ENCODE measurements at regions not wholly inside any gene's neighbourhood (a gene's known extent, or its start where the extent isn't known, plus 50 kb on each side); places are given as distances from the start of the nearest gene placed in this dataset.

- ATAC-seq = no peak
- WGBS, 2 donors = 69 to 71% methylated on average over 2 of the region's 2 CpGs
- DNase-seq = no peak
- Histone ChIP-seq H3K27me3 (no peaks in the 10 kb centered on the region), H3K4me1 (no peaks in the 10 kb centered on the region), H3K36me3 (replicated peaks in 1 of 2; ENCODE audit: insufficient read depth in 1 of 2, low read depth in 2 of 2) (no peaks in the 10 kb centered on the region), H3K9me3 (no peaks in the 10 kb centered on the region), H3K27ac (no peak overlapping the region), H3K4me3 (no peak overlapping the region)
- no peak for TF ChIP-seq POLR2A (IDR thresholded peaks at IDR 0.05)
- no peak for TF ChIP-seq CTCF (IDR thresholded peaks at IDR 0.05)
- intact Hi-C loops (cut with DNase I) = no loop called here
Observed at GRCh38 chr2:66761826-66762225, 326.9 kb downstream of the MEIS1 start.

GRCh38 chr2:66762761-66763160 is 327.8 kb downstream of the MEIS1 start:
- TF ChIP-seq POLR2A (IDR thresholded peaks at IDR 0.05) (no peak), CTCF (IDR thresholded peaks at IDR 0.05) (no peak)
- Histone ChIP-seq H3K36me3 (replicated peaks in 1 of 2; ENCODE audit: insufficient read depth in 1 of 2, low read depth in 2 of 2) (no peaks in the 10 kb centered on the region), H3K4me1 (no peaks in the 10 kb centered on the region), H3K27me3 (no peaks in the 10 kb centered on the region), H3K4me3 (no peak overlapping the region), H3K27ac (no peak overlapping the region), H3K9me3 (no peaks in the 10 kb centered on the region)
- ATAC-seq = no peak
- WGBS, 2 donors = 92 to 94% methylated on average over 25 of the region's 25 CpGs
- intact Hi-C loops (cut with DNase I) = no loop called here
- DNase-seq = no peak

- 91 to 99% methylated on average over 3 of the region's 3 CpGs for WGBS, 2 donors
- intact Hi-C loops (cut with DNase I) = no loop called here
- Histone ChIP-seq H3K9me3 (no peaks in the 10 kb centered on the region), H3K4me1 (no peaks in the 10 kb centered on the region), H3K27ac (no peak overlapping the region), H3K27me3 (no peaks in the 10 kb centered on the region), H3K36me3 (replicated peaks in 1 of 2; ENCODE audit: insufficient read depth in 1 of 2, low read depth in 2 of 2) (no peaks in the 10 kb centered on the region), H3K4me3 (no peak overlapping the region)
- TF ChIP-seq POLR2A (IDR thresholded peaks at IDR 0.05) = no peak
- TF ChIP-seq CTCF (IDR thresholded peaks at IDR 0.05) = no peak
- DNase-seq (no peak), ATAC-seq (no peak)
Observed at GRCh38 chr2:66766582-66766981, 331.7 kb downstream of the MEIS1 start.

- intact Hi-C loops (cut with DNase I) = no loop called here
- 87 to 92% methylated on average over 1 of the region's 1 CpG for WGBS, 2 donors
- no peaks in the 10 kb centered on the region for H3K4me1 ChIP-seq
- ATAC-seq (no peak), DNase-seq (no peak)
- H3K4me3 ChIP-seq = no peak overlapping the region
- TF ChIP-seq POLR2A (IDR thresholded peaks at IDR 0.05) (no peak), CTCF (IDR thresholded peaks at IDR 0.05) (no peak)
- H3K27ac ChIP-seq = no peak overlapping the region
- no peaks in the 10 kb centered on the region for H3K36me3 ChIP-seq (replicated peaks in 1 of 2; ENCODE audit: insufficient read depth in 1 of 2, low read depth in 2 of 2)
- no peaks in the 10 kb centered on the region for H3K27me3 ChIP-seq
- H3K9me3 ChIP-seq = no peaks in the 10 kb centered on the region
Observed at GRCh38 chr2:66771359-66771976, 336.5 kb downstream of the MEIS1 start.

- intact Hi-C loops (cut with DNase I) = no loop called here
- H3K36me3 ChIP-seq (replicated peaks in 1 of 2; ENCODE audit: insufficient read depth in 1 of 2, low read depth in 2 of 2) = no peaks in the 10 kb centered on the region
- peak in 2 of 4 donors; percentile 4 to 19 for DNase-seq
- 21 to 38% methylated on average over 1 of the region's 1 CpG for WGBS, 2 donors
- H3K27ac ChIP-seq = no peak overlapping the region
- no peaks in the 10 kb centered on the region for H3K9me3 ChIP-seq
- no peaks in the 10 kb centered on the region for H3K27me3 ChIP-seq
- no peaks in the 10 kb centered on the region for H3K4me1 ChIP-seq
- TF ChIP-seq POLR2A (IDR thresholded peaks at IDR 0.05) = no peak
- TF ChIP-seq CTCF (IDR thresholded peaks at IDR 0.05) = peak in 4 of 7 experiments; percentile 29 to 36 (median 32)
- peak; percentile 54 for ATAC-seq
- H3K4me3 ChIP-seq = no peak overlapping the region
Observed at GRCh38 chr2:66772618-66773017, 337.7 kb downstream of the MEIS1 start.
